ENCODE measurements at regions not wholly inside any gene's neighbourhood (a gene's known extent, or its start where the extent isn't known, plus 50 kb on each side); places are given as distances from the start of the nearest gene placed in this dataset.
"Not testable (repeated sequence)": the region's sequence is repeated elsewhere in the genome, so short reads cannot be mapped to it uniquely, and the experiment has no call there.

DNA sequence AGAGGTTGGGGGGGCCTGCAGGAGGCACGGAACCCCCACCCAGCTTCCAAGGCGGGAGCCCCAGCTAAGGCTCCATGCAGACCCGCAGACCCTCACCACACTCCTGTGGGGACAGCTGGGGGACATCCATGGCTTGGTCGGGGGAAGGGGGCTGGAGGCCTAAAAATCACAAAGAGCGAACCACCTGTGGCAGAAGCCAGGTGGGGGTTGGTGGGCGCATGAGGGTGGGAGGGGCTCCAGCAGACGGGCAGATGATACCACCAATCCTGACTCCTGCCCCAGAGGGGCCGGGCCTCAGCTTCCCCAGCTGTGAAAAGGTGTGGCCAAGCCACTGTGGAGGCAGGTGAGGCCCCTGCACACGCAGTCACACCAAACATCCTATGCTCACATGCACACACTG, 111.6 kb downstream of the FAM53A start:
- DNase-seq, result no peak

DNA sequence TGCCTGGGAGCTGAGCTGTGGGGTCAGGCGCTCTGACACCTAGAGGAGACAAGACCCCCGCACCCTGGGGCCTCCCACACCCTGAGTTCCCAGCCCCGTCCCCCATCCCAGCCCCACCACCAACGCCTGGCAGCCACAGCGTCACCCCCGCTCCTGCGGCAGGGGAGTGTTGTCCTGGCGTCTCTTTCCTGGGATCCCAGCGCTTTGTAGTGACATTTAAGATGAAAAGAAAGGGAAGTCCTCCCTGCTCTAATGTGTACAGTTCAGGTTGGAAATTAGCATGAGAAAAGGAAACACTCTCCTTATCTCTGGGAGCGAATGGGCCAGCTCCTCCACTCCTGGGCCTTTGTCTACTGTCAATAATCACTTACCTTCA, 112.1 kb downstream of the FAM53A start:
- DNase-seq, result no peak

- no peak for DNase-seq
Observed at GRCh38 chr4:1571165-1572009, 112.7 kb downstream of the FAM53A start.

GRCh38 chr4:1570291-1571164, 113.6 kb downstream of the FAM53A start:
- no peak for DNase-seq

DNA sequence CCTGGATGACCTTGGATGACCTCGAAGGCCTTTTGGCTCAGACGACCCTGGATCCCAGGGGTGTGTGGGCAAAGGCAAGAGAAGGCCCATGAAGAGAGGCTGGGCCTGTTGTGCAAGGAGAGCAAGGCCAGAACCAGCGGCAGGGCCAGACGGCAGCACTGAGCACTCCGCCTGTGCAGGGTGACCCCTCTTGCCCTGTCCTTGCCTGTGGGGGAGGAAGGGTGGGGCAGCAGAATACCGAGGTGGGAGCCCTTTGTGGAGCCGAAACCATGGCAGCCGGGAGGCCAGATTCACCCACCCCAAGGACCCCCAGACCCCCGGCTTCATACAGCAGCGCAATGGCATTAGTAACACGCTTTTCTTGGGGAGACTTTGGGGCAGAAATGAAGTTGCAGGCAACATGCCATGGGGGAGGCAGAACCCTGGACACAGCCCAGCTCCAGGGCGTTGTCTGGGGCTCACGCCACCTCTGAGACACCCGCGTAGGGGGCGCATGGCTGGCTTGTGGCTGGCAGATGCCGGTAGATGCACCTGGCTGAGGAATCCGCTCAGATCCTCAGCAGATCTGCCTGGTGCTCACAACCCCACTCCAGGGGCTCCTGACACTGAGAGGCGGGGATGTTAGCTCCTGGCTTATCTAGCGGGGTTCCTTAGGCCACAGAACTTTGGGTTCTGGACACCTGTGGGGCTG, 114.5 kb downstream of the FAM53A start:
- no peak for DNase-seq

- DNase-seq, result no peak
Observed at GRCh38 chr4:1568855-1569460, 115.2 kb downstream of the FAM53A start.

- no peak for DNase-seq
Observed at GRCh38 chr4:1567808-1568581, 116.1 kb downstream of the FAM53A start.

DNA sequence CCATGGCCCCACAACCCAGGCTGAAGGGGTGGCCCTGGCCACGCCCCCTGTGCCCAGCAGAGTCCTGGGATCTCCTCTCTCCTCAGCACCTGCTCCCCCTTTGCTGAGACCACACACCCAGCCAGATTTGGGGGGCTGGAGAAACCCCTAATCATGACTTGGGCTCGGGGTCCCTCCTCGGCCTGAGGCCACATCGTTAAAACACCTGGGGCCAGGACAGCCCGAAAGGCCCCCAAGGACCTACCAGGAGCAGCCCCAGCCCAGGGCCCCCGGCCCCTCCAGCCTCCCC, 116.7 kb downstream of the FAM53A start:
- no peak for DNase-seq

GRCh38 chr4:1566838-1567518, 117.1 kb downstream of the FAM53A start:
- no peak for DNase-seq

GRCh38 chr4:1566301-1566837, 117.7 kb downstream of the FAM53A start:
- not testable (repeated sequence) for DNase-seq

- no peak for DNase-seq
Observed at GRCh38 chr4:1565598-1566295, 118.4 kb downstream of the FAM53A start.

- DNase-seq, result no peak
Observed at GRCh38 chr4:1564535-1565375, 119.4 kb downstream of the FAM53A start.

DNA sequence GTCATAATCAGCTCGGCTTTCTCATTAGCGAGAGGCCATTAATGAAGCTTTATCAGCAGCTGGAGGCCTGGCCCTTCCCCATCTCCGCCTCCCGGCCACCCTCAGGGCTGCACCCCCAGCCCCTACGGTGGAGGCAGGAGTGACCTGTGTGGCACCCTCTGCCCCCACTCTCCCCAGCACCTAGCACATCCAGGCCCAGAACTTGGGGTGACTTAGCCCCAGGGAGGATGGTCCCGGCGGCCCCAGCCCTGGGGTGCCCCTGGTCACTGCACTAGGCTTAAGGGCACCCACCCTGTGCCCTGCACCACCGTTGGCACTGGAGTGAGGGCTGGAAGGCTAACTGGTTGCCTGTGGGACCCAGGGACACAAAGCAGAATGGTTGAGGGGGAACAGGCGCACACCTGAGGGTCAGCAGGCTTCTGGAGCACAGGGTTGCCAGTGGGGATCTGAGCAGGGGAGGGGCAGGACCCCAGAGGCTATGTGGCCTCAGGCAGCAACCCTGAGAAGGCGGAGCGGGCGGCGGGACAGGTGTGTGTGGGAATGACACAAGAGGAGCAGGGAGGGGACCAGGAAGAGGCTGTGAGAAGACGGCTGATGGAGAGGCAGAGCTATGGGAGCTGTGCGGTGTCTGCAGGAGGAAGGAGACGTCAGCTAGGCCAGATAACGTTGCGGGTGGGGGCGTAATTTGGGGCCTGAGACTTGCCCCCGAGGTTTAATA, 120.2 kb downstream of the FAM53A start:
- DNase-seq, result no peak

DNA sequence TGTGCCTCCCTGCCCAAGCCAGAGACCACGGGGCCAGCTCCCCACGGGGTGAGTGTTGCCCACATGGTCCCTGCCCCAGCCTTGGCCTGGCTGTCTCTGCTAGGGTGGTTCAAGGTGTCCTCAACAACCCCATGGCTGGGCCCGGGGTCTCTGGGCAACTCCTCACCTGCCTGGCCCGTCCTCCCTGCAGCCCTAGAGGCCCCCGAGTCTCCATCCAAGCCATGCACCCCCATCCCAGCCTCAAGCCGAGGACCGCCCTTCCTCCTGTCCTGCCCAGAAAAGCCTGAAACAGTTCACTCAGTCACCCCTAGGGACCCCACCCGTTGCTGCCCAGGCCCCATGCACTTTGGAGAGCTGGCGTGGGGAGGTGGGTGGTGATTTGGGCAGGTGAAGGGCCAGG, 120.9 kb downstream of the FAM53A start:
- no peak for DNase-seq

DNA sequence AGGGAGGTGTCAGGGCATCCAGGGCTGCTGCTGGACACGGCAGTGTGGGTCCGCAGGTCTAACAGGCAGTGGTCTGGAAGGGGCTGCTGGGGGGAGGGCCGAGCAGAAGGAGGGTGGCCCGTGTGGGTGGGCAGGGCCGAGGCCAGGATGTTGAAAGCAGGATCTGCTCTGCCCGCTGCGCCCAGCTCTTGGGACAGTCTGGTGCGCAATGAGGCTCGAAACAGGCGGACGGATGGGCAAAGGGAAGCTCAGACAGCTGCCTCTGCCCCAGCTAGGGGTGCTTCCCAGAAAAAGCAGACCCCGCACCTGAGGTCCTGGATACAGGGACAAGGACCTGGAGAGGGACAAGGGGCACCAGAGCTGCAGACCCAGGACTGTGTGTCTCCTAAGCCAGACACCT, 121.3 kb downstream of the FAM53A start:
- no peak for DNase-seq

GRCh38 chr4:1562371-1562770, 121.7 kb downstream of the FAM53A start:
- no peak for DNase-seq

DNA sequence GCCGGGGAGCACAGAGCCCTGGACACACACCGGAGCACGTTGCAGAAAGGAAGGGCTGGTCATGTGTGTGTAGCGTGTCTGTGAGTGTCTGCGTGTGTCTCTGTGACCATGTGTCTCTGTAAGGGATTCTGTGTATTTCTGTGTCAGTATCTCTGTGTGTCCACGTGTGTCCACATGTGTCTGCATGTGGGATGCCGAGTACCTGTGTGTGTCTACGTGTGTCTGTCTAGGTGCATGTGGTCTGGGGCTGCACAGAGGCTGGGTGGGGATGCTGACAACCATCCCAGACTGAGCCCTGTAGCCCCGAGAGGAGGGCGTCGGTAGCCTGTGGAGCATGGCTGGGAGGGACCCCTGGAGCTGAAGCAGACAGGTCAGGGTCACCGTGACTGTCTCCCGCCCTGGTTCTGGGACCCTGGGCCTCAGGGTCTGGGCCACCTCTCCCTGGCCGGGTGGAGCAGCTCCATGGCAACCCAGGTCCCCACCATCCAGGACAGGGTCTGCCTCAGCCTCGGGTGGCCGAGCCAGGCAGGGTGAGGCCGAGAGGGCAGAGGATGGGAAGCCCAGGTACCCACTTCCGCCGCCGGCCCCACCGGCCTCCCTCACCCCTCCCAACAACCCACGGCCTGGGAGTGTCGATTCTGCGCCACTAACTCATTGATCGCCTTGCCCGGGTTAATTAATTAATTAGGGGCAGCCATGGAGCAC, 122.7 kb downstream of the FAM53A start:
- DNase-seq, result no peak

GRCh38 chr4:1559896-1560650, 124.0 kb downstream of the FAM53A start:
- DNase-seq, result no peak
